ENCODE measurements at regions not wholly inside any gene's neighbourhood (a gene's known extent, or its start where the extent isn't known, plus 50 kb on each side); places are given as distances from the start of the nearest gene placed in this dataset.

DNA sequence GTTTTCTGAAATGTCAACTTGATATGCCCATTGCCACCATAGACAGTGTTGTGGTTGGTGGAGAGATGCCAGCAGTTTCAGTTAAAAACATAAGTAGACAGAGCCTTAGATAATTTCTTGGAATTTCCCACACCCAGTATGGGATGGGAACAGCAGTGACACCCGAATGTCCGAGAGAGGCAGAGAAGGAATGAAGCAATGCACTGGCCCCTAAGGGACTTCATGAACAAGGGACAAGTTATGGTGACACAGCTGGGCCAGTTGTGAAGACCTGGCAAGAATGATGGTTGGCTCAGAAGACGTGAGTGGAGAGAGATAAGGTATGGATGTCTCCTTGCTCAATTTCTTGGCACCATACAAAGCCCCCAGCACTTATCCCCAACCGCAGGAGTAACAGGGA, 165.2 kb upstream of the APCDD1 start:
- TF ChIP-seq, protein P1, sequence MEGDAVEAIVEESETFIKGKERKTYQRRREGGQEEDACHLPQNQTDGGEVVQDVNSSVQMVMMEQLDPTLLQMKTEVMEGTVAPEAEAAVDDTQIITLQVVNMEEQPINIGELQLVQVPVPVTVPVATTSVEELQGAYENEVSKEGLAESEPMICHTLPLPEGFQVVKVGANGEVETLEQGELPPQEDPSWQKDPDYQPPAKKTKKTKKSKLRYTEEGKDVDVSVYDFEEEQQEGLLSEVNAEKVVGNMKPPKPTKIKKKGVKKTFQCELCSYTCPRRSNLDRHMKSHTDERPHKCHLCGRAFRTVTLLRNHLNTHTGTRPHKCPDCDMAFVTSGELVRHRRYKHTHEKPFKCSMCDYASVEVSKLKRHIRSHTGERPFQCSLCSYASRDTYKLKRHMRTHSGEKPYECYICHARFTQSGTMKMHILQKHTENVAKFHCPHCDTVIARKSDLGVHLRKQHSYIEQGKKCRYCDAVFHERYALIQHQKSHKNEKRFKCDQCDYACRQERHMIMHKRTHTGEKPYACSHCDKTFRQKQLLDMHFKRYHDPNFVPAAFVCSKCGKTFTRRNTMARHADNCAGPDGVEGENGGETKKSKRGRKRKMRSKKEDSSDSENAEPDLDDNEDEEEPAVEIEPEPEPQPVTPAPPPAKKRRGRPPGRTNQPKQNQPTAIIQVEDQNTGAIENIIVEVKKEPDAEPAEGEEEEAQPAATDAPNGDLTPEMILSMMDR (IDR thresholded peaks at IDR 0.05): no peak
- no peak for TF ChIP-seq POLR2A (IDR thresholded peaks at IDR 0.05)
